GM23248 (cell line): ENCODE measurements at regions not wholly inside any gene's neighbourhood (a gene's known extent, or its start where the extent isn't known, plus 50 kb on each side); places are given as distances from the start of the nearest gene placed in this dataset.
A peak's percentile ranks its signal among the peaks of the same experiment; 100 is the strongest.

Experiments
- DNase-seq: peaks from one replicate; pipeline ENCODE4 v3.0.0-alpha.2; 2015
- H2AFZ ChIP-seq: fragments of 200-600 bp; sonication (generic); 2 replicates; pipeline ENCODE4 v1.6.1; 2016; ENCODE audit warnings: antibody characterized with exemption
- H3F3A ChIP-seq: fragments of 200-600 bp; sonication (generic); 2 replicates; pipeline ENCODE4 v1.6.1; 2016; ENCODE audit warnings: mild to moderate bottlenecking, antibody characterized with exemption, mixed run types; ENCODE audit not compliant: insufficient read depth
- H3K27ac ChIP-seq: fragments of 200-600 bp; sonication (generic); 2 replicates; pipeline ENCODE4 v1.5.1; 2016; ENCODE audit warnings: mild to moderate bottlenecking
- H3K27me3 ChIP-seq: fragments of 200-600 bp; sonication (generic); replicated peaks from 2 replicates; pipeline ENCODE4 v1.6.1; 2016; ENCODE audit warnings: mild to moderate bottlenecking; ENCODE audit not compliant: insufficient read depth
- H3K36me3 ChIP-seq: fragments of 200-600 bp; sonication (generic); 2 replicates; pipeline ENCODE4 v1.6.1; 2016; ENCODE audit warnings: low read depth, mild to moderate bottlenecking
- H3K4me1 ChIP-seq: fragments of 200-600 bp; sonication (generic); 2 replicates; pipeline ENCODE4 v1.6.1; 2016; ENCODE audit warnings: mild to moderate bottlenecking; ENCODE audit not compliant: insufficient read depth
- H3K4me2 ChIP-seq: fragments of 200-600 bp; sonication (generic); one replicate; pipeline ENCODE4 v1.6.1; 2016; ENCODE audit warnings: mild to moderate bottlenecking; ENCODE audit not compliant: unreplicated experiment
- H3K4me3 ChIP-seq: fragments of 200-600 bp; sonication (generic); 2 replicates; pipeline ENCODE4 v1.5.1; 2016; ENCODE audit warnings: mild to moderate bottlenecking
- H3K79me2 ChIP-seq: fragments of 200-600 bp; sonication (generic); 2 replicates; pipeline ENCODE4 v1.6.1; 2016; ENCODE audit warnings: mild to moderate bottlenecking; ENCODE audit not compliant: insufficient read depth
- H3K9ac ChIP-seq: fragments of 200-600 bp; sonication (generic); 2 replicates; pipeline ENCODE4 v1.6.1; 2016; ENCODE audit warnings: mild to moderate bottlenecking
- H3K9me2 ChIP-seq: fragments of 200-600 bp; sonication (generic); 2 replicates; pipeline ENCODE4 v1.6.1; 2016; ENCODE audit warnings: mixed run types, mild to moderate bottlenecking, moderate library complexity; ENCODE audit not compliant: insufficient read depth
- H3K9me3 ChIP-seq: fragments of 200-600 bp; sonication (generic); one replicate; pipeline ENCODE4 v1.6.1; 2017; ENCODE audit warnings: low read depth
- H4K20me1 ChIP-seq: fragments of 200-600 bp; sonication (generic); 2 replicates; pipeline ENCODE4 v1.6.0; 2016; ENCODE audit not compliant: insufficient read depth
- EZH2 ChIP-seq: fragments of 200-600 bp; sonication (generic); IDR thresholded peaks from 2 replicates; pipeline ENCODE4 v1.6.1; 2018; ENCODE audit warnings: antibody characterized with exemption, mild to moderate bottlenecking; ENCODE audit not compliant: insufficient read depth, poor library complexity, severe bottlenecking
- EZH2phosphoT487 ChIP-seq: fragments of 200-600 bp; sonication (generic); IDR thresholded peaks from 2 replicates; pipeline ENCODE4 v1.6.1; 2018; ENCODE audit warnings: antibody characterized with exemption, moderate library complexity, mild to moderate bottlenecking, low read depth; ENCODE audit not compliant: insufficient read depth
- WGBS, 2 experiments: methylation state at CpG; one replicate each; pipeline ENCODE4 v1.1.6; 2015 to 2017; ENCODE audit warnings: low lambda C conversion rate in 2 of 2, low coverage in 1 of 2; ENCODE audit errors: missing lambda C conversion rate in 2 of 2; 5-methylcytosine and 5-hydroxymethylcytosine counted together
- in situ Hi-C: fragments of 300-500 bp; cut with MboI; formaldehyde crosslinking; loops from 2 replicates; pipeline ENCODE4 v1.15.0; 2020

DNA sequence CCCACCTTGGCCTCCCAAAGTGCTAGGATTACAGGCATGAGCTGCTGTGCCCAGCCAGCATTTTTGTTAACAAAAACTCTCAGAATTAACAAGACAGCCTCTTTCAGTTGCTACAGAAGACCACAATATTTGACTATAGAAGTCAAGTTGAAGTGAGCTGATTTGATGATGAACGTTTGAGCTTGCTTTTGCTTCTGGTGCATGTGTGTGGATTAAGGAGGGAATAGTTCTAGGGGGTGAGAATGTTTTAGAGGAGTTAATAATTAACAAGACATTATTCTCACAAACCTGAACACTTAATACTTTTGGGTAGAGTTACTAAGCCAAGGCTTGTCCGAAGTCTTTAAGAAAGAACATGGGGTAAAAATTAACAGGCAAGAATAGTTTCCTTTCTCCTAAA, 191.6 kb downstream of the TENT4A start:
- TF ChIP-seq EZH2 (no peak), EZH2phosphoT487 (no peak)
- no peak for DNase-seq
- in situ Hi-C loops: no loop called here
- 7 to 11% methylated on average over 2 of the region's 2 CpGs for WGBS, 2 experiments
- H2AFZ ChIP-seq: no peak overlapping the region
- H3K36me3 ChIP-seq: no peaks in the 10 kb centered on the region
- no peaks in the 10 kb centered on the region for H3K9me3 ChIP-seq
- H4K20me1 ChIP-seq: no peaks in the 10 kb centered on the region
- H3K27ac ChIP-seq: no peak overlapping the region
- H3K9me2 ChIP-seq: no peaks in the 10 kb centered on the region
- H3F3A ChIP-seq: no peaks in the 10 kb centered on the region
- no peaks in the 10 kb centered on the region for H3K79me2 ChIP-seq
- H3K27me3 ChIP-seq: no peaks in the 10 kb centered on the region
- no peak overlapping the region for H3K4me3 ChIP-seq
- H3K4me1 ChIP-seq: no peaks in the 10 kb centered on the region
- H3K9ac ChIP-seq: no peak overlapping the region
- H3K4me2 ChIP-seq: no peak overlapping the region

DNA sequence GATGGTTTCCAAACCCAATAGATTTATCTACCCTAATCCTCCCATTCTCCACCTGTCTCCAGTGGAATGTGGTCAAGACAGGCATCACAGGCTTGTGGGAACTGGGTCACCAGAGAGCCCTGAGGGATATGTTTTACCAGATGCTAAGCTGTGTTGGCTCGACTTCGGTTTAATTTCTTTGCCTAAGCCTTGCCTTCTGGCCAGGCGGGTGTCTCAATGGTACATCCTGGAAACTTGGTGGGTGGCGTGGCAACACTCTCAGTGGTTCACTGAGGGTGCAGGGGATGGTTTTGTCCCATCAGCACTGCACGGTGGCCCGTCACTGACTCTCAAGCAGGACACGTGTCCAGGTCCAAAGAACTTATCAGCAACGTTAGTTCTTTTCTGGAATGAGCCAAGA, 192.2 kb downstream of the TENT4A start:
- no peak overlapping the region for H3K4me2 ChIP-seq
- in situ Hi-C loops: no loop called here
- H2AFZ ChIP-seq: no peak overlapping the region
- 3% methylated on average over 8 of the region's 8 CpGs for WGBS, 2 experiments
- H3F3A ChIP-seq: no peaks in the 10 kb centered on the region
- H4K20me1 ChIP-seq: no peaks in the 10 kb centered on the region
- no peaks in the 10 kb centered on the region for H3K9me2 ChIP-seq
- H3K36me3 ChIP-seq: no peaks in the 10 kb centered on the region
- H3K27ac ChIP-seq: no peak overlapping the region
- no peaks in the 10 kb centered on the region for H3K79me2 ChIP-seq
- H3K4me1 ChIP-seq: peaks cover 3% of the 10 kb centered on the region
- no peak overlapping the region for H3K4me3 ChIP-seq
- no peaks in the 10 kb centered on the region for H3K9me3 ChIP-seq
- TF ChIP-seq EZH2 (no peak), EZH2phosphoT487 (no peak)
- DNase-seq: peak; percentile 3
- no peaks in the 10 kb centered on the region for H3K27me3 ChIP-seq
- H3K9ac ChIP-seq: no peak overlapping the region

DNA sequence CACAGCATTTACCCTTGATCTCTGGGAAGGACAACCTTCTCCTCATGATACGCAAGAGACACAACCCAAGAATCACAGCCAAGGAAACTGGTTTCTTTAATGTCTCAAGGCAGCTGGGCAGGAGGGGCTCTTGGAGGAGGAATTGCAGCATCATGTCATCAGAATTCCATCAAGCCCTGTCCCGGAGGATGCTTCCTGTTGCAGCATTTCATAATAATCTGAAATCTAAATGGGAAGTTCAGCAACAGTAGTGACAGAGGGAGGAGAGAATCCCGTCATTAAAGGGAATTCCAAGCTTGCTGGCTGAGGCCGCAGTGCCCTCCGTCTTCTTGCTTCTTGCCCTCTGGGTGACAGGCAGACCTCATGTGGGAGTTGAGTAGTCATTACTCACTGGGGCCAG, 192.7 kb downstream of the TENT4A start:
- DNase-seq: peak; percentile 54
- in situ Hi-C loops: no loop called here

DNA sequence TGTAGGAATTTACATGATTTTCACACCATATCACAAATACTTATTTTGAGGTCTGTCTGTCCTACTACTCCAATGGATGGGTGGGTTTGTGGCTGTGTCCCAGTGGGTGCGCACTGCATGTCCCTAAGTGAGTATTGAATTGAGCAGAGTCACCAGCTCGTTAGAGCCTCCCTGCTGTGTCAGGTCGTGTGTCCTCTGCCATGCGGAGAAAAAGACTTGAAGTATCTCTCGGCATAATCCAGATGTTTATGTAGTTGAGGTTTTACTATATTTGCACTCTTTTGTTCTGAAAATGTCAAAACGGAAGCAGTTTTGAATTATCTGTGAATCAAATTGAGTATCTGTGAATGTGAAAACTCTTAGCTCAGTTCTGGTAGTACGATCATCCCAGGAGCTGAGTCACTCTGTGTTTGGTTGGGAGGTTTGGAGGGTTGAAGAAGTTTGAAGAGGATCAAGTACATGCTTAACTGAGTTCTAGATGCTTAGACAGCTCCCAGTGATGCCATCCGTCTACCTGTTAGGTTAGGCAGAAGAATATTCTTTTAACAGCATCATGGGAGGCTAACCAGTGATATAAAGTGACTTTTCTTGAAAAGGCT, 194.2 kb downstream of the TENT4A start:
- TF ChIP-seq EZH2phosphoT487 (no peak), EZH2 (no peak)
- no peaks in the 10 kb centered on the region for H3K36me3 ChIP-seq
- H4K20me1 ChIP-seq: no peaks in the 10 kb centered on the region
- 68 to 70% methylated on average over 8 of the region's 8 CpGs for WGBS, 2 experiments
- no peaks in the 10 kb centered on the region for H3K9me2 ChIP-seq
- no peak overlapping the region for H3K9ac ChIP-seq
- no peaks in the 10 kb centered on the region for H3K79me2 ChIP-seq
- H3K9me3 ChIP-seq: no peaks in the 10 kb centered on the region
- DNase-seq: no peak
- no peak overlapping the region for H2AFZ ChIP-seq
- H3K27ac ChIP-seq: no peak overlapping the region
- H3K27me3 ChIP-seq: no peaks in the 10 kb centered on the region
- in situ Hi-C loops: no loop called here
- no peak overlapping the region for H3K4me2 ChIP-seq
- no peak overlapping the region for H3K4me3 ChIP-seq
- peaks cover 5% of the 10 kb centered on the region; the same call in 1 of the 2 replicates for H3F3A ChIP-seq
- H3K4me1 ChIP-seq: peaks cover 17% of the 10 kb centered on the region

More for the DNA sequence above, 192.7 kb downstream of the TENT4A start:
- Histone ChIP-seq H3K9me2 (no peaks in the 10 kb centered on the region), H2AFZ (no peak overlapping the region), H3K27me3 (no peaks in the 10 kb centered on the region), H3K27ac (no peak overlapping the region), H3K4me3 (no peak overlapping the region), H4K20me1 (no peaks in the 10 kb centered on the region), H3K4me2 (no peak overlapping the region), H3K79me2 (no peaks in the 10 kb centered on the region), H3K9ac (no peak overlapping the region), H3F3A (peaks cover 5% of the 10 kb centered on the region; the same call in 1 of the 2 replicates), H3K36me3 (no peaks in the 10 kb centered on the region), H3K4me1 (peaks cover 7% of the 10 kb centered on the region), H3K9me3 (no peaks in the 10 kb centered on the region)
- WGBS, 2 experiments: 1 to 3% methylated on average over 5 of the region's 5 CpGs
- no peak for TF ChIP-seq EZH2phosphoT487
- no peak for TF ChIP-seq EZH2

DNA sequence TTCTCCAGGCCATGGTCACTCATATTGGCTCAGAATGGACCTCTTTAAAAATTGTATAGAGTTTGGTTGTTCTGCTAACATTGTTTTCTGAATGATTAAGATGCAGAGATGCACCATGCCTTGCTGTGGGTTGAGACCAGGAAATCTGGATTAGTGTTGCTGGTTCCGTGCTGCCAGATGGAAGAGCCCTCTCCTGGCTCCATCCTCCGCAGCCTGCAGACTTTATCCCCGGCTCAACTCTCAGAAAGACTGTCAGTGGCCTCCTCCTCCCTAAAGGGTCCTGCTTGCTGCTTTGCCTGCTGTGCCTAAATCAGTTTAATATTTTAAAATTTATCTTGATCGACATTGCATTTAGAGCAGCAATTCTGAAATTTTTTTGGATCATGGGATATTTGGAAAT, 196.7 kb downstream of the TENT4A start:
- Histone ChIP-seq H3K9me3 (no peaks in the 10 kb centered on the region), H3F3A (peaks cover 5% of the 10 kb centered on the region; the same call in 1 of the 2 replicates), H2AFZ (no peak overlapping the region), H4K20me1 (no peaks in the 10 kb centered on the region), H3K27me3 (no peaks in the 10 kb centered on the region), H3K4me3 (no peak overlapping the region), H3K36me3 (no peaks in the 10 kb centered on the region), H3K9me2 (no peaks in the 10 kb centered on the region), H3K27ac (no peak overlapping the region), H3K79me2 (no peaks in the 10 kb centered on the region), H3K4me1 (peaks cover 20% of the 10 kb centered on the region), H3K4me2 (no peak overlapping the region), H3K9ac (no peak overlapping the region)
- in situ Hi-C loops: no loop called here
- DNase-seq: no peak
- 38 to 44% methylated on average over 4 of the region's 4 CpGs for WGBS, 2 experiments
- TF ChIP-seq EZH2 (no peak), EZH2phosphoT487 (no peak)
